ENCODE measurements at regions not wholly inside any gene's neighbourhood (a gene's known extent, or its start where the extent isn't known, plus 50 kb on each side); places are given as distances from the start of the nearest gene placed in this dataset.

DNA sequence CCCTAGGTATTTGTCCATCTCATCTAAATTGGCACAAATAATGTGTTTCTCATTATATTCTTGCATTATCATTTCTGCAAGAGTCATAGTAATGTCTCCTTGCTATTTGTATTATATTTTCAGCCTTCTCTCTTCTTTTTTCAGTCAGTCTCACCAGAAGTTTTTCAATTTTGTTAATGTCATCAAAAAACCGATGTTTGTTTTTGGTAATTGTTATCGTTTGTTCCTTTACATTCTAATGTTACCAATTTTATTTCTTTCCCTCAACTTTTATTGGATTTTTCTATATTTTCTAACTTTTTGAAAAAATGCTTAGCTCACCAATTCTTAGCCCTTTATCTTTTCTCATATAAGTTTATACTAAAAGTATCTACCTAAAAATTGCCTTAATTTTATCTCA, 82.2 kb upstream of the NRSN1 start:
- POLR2A ChIA-PET, result no interaction called here
- in situ Hi-C loops (cut with HindIII; ENCODE audit: extremely low pct_ligation_motif_present, low pct_unique_long_range_greater_than_20kb) (no loop called here), intact Hi-C loops (cut with micrococcal nuclease; ENCODE audit: unreplicated experiment) (no loop called here)
- no peaks in the 10 kb centered on the region for H3K27me3 ChIP-seq (ENCODE audit: control insufficient read depth in 1 of 2, insufficient read depth in 2 of 2, low read length in 2 of 2)
- H3K27ac ChIP-seq (ENCODE audit: extremely low read length, insufficient read depth, low read length), result no peak overlapping the region
- ATAC-seq (no peak), FAIRE-seq (no peak), DNase-seq (ENCODE audit: low spot score) (no peak)
- no peak overlapping the region for H2AFZ ChIP-seq (ENCODE audit: low read length)
- no peak overlapping the region for H3K9ac ChIP-seq (ENCODE audit: insufficient read depth, low read depth, low read length)
- no peaks in the 10 kb centered on the region for H3K4me1 ChIP-seq (ENCODE audit: insufficient read depth, low read length)
- CTCF ChIA-PET (ENCODE audit: low intra/inter-chr PET ratio, low total read pairs), result no interaction called here
- no TSS peak for BruUV-seq (replicated peaks)
- no peaks in the 10 kb centered on the region for H3K9me3 ChIP-seq (ENCODE audit: low read length)
- 22% methylated on average over 2 of the region's 2 CpGs for WGBS (ENCODE audit: low lambda C conversion rate)
- no peaks in the 10 kb centered on the region for H3K36me3 ChIP-seq (replicated peaks in 1 of 2; ENCODE audit: control insufficient read depth in 1 of 2, insufficient read depth in 2 of 2, low read length in 2 of 2)
- no peak overlapping the region for H3K4me3 ChIP-seq (replicated peaks in 1 of 3; ENCODE audit: insufficient read depth in 1 of 3, low read depth in 2 of 3, low read length in 3 of 3)
- no peaks in the 10 kb centered on the region for H3K79me2 ChIP-seq (ENCODE audit: insufficient read depth, low read length)
- no peaks in the 10 kb centered on the region for H4K20me1 ChIP-seq (ENCODE audit: insufficient read depth, low read length)
- H3K4me2 ChIP-seq (ENCODE audit: low read depth, low read length), result no peak overlapping the region
- TF ChIP-seq ZNF576 (CRISPR knock-in tag; IDR thresholded peaks at IDR 0.05), result no peak
- TF ChIP-seq ZFP91 (CRISPR knock-in tag; IDR thresholded peaks at IDR 0.05; ENCODE audit: borderline replicate concordance), result no peak
- TF ChIP-seq MAFF (IDR thresholded peaks at IDR 0.05; ENCODE audit: low read depth, low read length), result peak; percentile 88
- TF ChIP-seq MAFK (conservative IDR thresholded peaks at IDR 0.05 in 1 of 2, IDR thresholded peaks at IDR 0.05 in 1 of 2; ENCODE audit: low read length in 2 of 2), result peak; percentile 81 to 92

GRCh38 chr6:24051942-24052589, 73.9 kb upstream of the NRSN1 start:
- H2AFZ ChIP-seq (ENCODE audit: low read length), result no peak overlapping the region
- no peak overlapping the region for H3K27ac ChIP-seq (ENCODE audit: extremely low read length, insufficient read depth, low read length)
- H3K4me3 ChIP-seq (replicated peaks in 1 of 3; ENCODE audit: insufficient read depth in 1 of 3, low read depth in 2 of 3, low read length in 3 of 3), result no peak overlapping the region
- H3K79me2 ChIP-seq (ENCODE audit: insufficient read depth, low read length), result no peaks in the 10 kb centered on the region
- no peak for DNase-seq (ENCODE audit: low spot score)
- FAIRE-seq, result no peak
- no peaks in the 10 kb centered on the region for H3K36me3 ChIP-seq (replicated peaks in 1 of 2; ENCODE audit: control insufficient read depth in 1 of 2, insufficient read depth in 2 of 2, low read length in 2 of 2)
- in situ Hi-C loops (cut with HindIII; ENCODE audit: extremely low pct_ligation_motif_present, low pct_unique_long_range_greater_than_20kb) (no loop called here), intact Hi-C loops (cut with micrococcal nuclease; ENCODE audit: unreplicated experiment) (no loop called here)
- no peaks in the 10 kb centered on the region; the same call in 1 of the 2 replicates for H3K4me1 ChIP-seq (ENCODE audit: insufficient read depth, low read length)
- H3K27me3 ChIP-seq (ENCODE audit: control insufficient read depth in 1 of 2, insufficient read depth in 2 of 2, low read length in 2 of 2), result no peaks in the 10 kb centered on the region
- POLR2A ChIA-PET, result no interaction called here
- no peak overlapping the region for H3K4me2 ChIP-seq (ENCODE audit: low read depth, low read length)
- BruUV-seq (replicated peaks), result no TSS peak
- no peak for ATAC-seq
- H4K20me1 ChIP-seq (ENCODE audit: insufficient read depth, low read length), result no peaks in the 10 kb centered on the region
- CTCF ChIA-PET (ENCODE audit: low intra/inter-chr PET ratio, low total read pairs), result no interaction called here
- H3K9me3 ChIP-seq (ENCODE audit: low read length), result no peaks in the 10 kb centered on the region
- WGBS (ENCODE audit: low lambda C conversion rate), result 47% methylated on average over 4 of the region's 4 CpGs
- TF ChIP-seq KLF6 (CRISPR knock-in tag; IDR thresholded peaks at IDR 0.05) (no peak), FOSL2 (CRISPR knock-in tag; IDR thresholded peaks at IDR 0.05) (no peak), FOXK2 (IDR thresholded peaks at IDR 0.05) (no peak), ZNF224 (CRISPR knock-in tag; IDR thresholded peaks at IDR 0.05) (no peak), ZNF503 (CRISPR knock-in tag; IDR thresholded peaks at IDR 0.05) (no peak), MAFG (CRISPR knock-in tag; IDR thresholded peaks at IDR 0.05) (no peak), ZFP62 (CRISPR knock-in tag; IDR thresholded peaks at IDR 0.05) (no peak), CBFB (CRISPR knock-in tag; IDR thresholded peaks at IDR 0.05) (no peak)
- H3K9ac ChIP-seq (ENCODE audit: insufficient read depth, low read depth, low read length), result no peak overlapping the region

Measured in HepG2 (cell line).